ENCODE measurements at regions not wholly inside any gene's neighbourhood (a gene's known extent, or its start where the extent isn't known, plus 50 kb on each side); places are given as distances from the start of the nearest gene placed in this dataset.

DNA sequence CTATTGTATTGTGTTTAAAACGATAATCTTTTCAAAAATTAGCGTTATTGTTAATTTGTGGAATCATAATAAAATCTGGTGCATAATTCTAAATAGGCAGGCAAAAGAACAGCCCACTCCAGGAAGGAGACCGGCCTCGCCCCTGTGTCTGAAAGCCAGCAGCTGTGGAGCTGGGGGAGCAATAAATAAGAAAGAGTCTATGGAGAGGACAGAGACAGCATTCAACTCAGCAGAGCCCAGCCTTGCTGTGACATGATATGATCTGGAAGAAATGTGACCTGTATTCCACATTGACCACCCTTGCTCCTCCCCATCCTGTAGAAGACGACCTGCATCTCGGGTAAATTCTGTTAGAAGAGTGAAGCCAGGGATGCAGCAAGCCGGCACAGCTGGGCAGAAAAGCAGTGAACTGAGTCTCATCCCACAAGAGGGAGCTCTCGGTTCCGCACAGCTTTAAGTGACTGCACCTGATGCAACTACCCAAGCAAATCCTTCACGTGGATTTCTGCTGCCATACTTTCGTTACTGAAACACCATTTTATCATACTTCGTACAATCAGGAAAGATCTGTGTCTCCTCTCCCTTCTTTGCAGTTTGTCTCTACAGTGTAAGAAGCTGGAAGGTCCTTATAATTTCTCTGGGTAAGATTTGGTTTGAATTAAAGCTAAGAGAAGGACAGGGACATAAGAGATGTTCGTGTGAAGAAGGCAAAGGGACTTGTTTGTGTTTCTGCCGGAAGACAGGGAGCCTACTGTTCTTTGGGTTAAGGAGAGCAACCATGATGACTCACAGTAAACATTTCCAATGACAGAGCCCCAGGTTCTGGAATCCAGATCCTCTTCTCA lies 427.1 kb downstream of the GPAM start:
- DNase-seq (ENCODE audit: insufficient read length, low spot score) (no peak), FAIRE-seq (no peak)
- no peak for TF ChIP-seq SPI1 (IDR thresholded peaks at IDR 0.05; ENCODE audit: low read depth, low read length)
- TF ChIP-seq PAX5 (IDR thresholded peaks at IDR 0.05; ENCODE audit: insufficient read depth, low read length, severe bottlenecking) = no peak
- no peak for TF ChIP-seq POLR2A (IDR thresholded peaks at IDR 0.05; ENCODE audit: low read depth, low read length)
- no peak for TF ChIP-seq POU2F2 (IDR thresholded peaks at IDR 0.05; ENCODE audit: low read depth, low read length)
- no peak for TF ChIP-seq TAF1 (IDR thresholded peaks at IDR 0.05; ENCODE audit: low read depth, low read length)
- TF ChIP-seq POLR2AphosphoS5 (IDR thresholded peaks at IDR 0.05; ENCODE audit: low read depth, low read length) = no peak

DNA sequence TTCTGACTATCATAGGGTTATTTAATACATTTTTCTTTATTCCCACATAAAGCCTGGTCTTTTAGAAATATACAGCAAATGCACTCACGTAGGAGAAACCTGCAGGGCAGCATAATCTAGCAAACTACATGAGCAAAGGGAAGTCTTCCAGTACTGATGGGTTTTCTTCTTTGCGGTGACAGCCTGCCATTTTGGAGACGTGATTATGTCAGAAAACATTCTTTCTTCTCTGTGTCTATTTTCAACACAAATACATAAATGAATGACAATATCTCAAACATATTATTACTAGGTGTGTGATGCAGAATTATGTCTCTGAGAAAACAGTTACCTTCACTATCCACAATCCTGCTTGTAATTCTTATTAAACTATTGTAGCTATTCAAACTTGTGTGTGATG lies 425.0 kb downstream of the GPAM start:
- FAIRE-seq (no peak), DNase-seq (ENCODE audit: insufficient read length, low spot score) (no peak)
- TF ChIP-seq POLR2A (IDR thresholded peaks at IDR 0.05; ENCODE audit: low read depth, low read length) = no peak
- TF ChIP-seq SPI1 (IDR thresholded peaks at IDR 0.05; ENCODE audit: low read depth, low read length) = no peak
- no peak for TF ChIP-seq POLR2AphosphoS5 (IDR thresholded peaks at IDR 0.05; ENCODE audit: low read depth, low read length)
- no peak for TF ChIP-seq POU2F2 (IDR thresholded peaks at IDR 0.05; ENCODE audit: low read depth, low read length)
- no peak for TF ChIP-seq TAF1 (IDR thresholded peaks at IDR 0.05; ENCODE audit: low read depth, low read length)
- no peak for TF ChIP-seq PAX5 (IDR thresholded peaks at IDR 0.05; ENCODE audit: insufficient read depth, low read length, severe bottlenecking)

- DNase-seq (ENCODE audit: insufficient read length, low spot score) (no peak), FAIRE-seq (no peak)
- TF ChIP-seq POLR2A (IDR thresholded peaks at IDR 0.05; ENCODE audit: low read depth, low read length) = no peak
These were observed 421.5 kb downstream of the GPAM start for GRCh38 chr10:111762114-111762513.

DNA sequence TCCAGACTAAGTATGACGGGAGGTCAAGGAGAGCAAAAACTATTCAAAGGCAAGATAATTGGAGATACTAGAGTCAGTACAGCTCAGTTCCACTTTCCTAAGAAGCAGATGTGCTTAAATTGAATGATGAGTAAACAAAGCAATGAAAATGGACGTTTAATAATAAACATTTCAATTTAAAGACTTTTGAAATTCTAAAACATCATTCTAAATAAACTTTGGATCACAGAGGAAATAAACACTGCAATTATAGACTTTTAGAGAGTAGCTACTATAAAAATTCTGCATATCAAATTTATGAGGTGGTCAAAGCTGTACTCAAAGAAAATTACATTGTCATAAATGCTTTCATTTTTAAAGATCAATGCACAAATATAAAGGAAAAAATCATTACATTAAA lies 418.3 kb downstream of the GPAM start:
- no peak for FAIRE-seq
- TF ChIP-seq POLR2A (IDR thresholded peaks at IDR 0.05; ENCODE audit: low read depth, low read length) (no peak), TAF1 (IDR thresholded peaks at IDR 0.05; ENCODE audit: low read depth, low read length) (no peak), POLR2AphosphoS5 (IDR thresholded peaks at IDR 0.05; ENCODE audit: low read depth, low read length) (no peak), POU2F2 (IDR thresholded peaks at IDR 0.05; ENCODE audit: low read depth, low read length) (no peak), SPI1 (IDR thresholded peaks at IDR 0.05; ENCODE audit: low read depth, low read length) (no peak), PAX5 (IDR thresholded peaks at IDR 0.05; ENCODE audit: insufficient read depth, low read length, severe bottlenecking) (no peak)
- no peak for DNase-seq (ENCODE audit: insufficient read length, low spot score)

GRCh38 chr10:111766464-111766863 lies 417.1 kb downstream of the GPAM start:
- no peak for FAIRE-seq
- DNase-seq (ENCODE audit: insufficient read length, low spot score) = no peak
- TF ChIP-seq POLR2A (IDR thresholded peaks at IDR 0.05; ENCODE audit: low read depth, low read length) = no peak

GRCh38 chr10:111767661-111768060 lies 415.9 kb downstream of the GPAM start:
- TF ChIP-seq TAF1 (IDR thresholded peaks at IDR 0.05; ENCODE audit: low read depth, low read length) (no peak), POLR2A (IDR thresholded peaks at IDR 0.05; ENCODE audit: low read depth, low read length) (no peak), PAX5 (IDR thresholded peaks at IDR 0.05; ENCODE audit: insufficient read depth, low read length, severe bottlenecking) (no peak), POU2F2 (IDR thresholded peaks at IDR 0.05; ENCODE audit: low read depth, low read length) (no peak), POLR2AphosphoS5 (IDR thresholded peaks at IDR 0.05; ENCODE audit: low read depth, low read length) (no peak), SPI1 (IDR thresholded peaks at IDR 0.05; ENCODE audit: low read depth, low read length) (no peak)
- DNase-seq (ENCODE audit: insufficient read length, low spot score) (no peak), FAIRE-seq (no peak)

DNA sequence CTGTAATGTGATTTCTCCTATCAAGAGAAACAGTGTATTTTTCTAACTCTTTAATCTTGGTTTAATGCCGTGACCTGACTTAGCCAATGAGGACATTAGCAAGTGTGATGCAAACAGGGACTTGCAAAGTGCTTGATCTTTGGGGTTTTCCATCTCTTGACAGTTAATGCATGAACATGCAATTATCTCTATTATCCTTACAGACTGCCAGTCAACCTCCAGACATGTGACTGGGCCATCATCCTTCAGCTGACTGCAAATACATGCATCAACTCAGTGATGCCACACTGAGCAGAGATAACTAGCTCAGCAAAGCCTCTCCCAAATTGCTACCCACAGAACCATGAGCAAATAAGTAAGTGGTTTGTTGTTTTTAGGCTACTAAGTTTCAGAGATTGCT lies 409.6 kb downstream of the GPAM start:
- no peak for TF ChIP-seq SPI1 (IDR thresholded peaks at IDR 0.05; ENCODE audit: low read depth, low read length)
- TF ChIP-seq POLR2AphosphoS5 (IDR thresholded peaks at IDR 0.05; ENCODE audit: low read depth, low read length) = no peak
- no peak for TF ChIP-seq TAF1 (IDR thresholded peaks at IDR 0.05; ENCODE audit: low read depth, low read length)
- FAIRE-seq = no peak
- DNase-seq (ENCODE audit: insufficient read length, low spot score) = no peak

DNA sequence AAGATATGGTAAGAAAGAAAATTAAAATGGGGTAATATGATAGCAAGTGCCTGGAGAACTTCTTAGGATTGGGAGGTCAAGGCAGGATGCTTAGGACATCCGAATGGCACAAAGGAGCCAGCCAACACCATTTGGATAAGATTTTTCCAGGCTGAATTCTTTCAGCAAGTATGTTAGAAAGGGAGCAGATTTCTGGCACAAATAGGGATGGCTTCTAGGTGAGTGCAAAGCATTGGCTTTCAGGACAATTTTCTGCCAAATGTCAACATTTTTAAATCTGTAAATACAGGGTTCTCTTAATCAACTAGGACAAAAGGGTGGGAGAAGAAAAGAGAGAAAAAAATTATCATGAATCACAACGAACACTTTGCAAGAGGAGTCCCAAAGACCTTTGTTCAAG lies 409.1 kb downstream of the GPAM start:
- TF ChIP-seq TAF1 (IDR thresholded peaks at IDR 0.05; ENCODE audit: low read depth, low read length) (no peak), POU2F2 (IDR thresholded peaks at IDR 0.05; ENCODE audit: low read depth, low read length) (no peak), POLR2AphosphoS5 (IDR thresholded peaks at IDR 0.05; ENCODE audit: low read depth, low read length) (no peak), SPI1 (IDR thresholded peaks at IDR 0.05; ENCODE audit: low read depth, low read length) (no peak)
- DNase-seq (ENCODE audit: insufficient read length, low spot score) (no peak), FAIRE-seq (no peak)

- FAIRE-seq = no peak
- TF ChIP-seq PAX5 (IDR thresholded peaks at IDR 0.05; ENCODE audit: insufficient read depth, low read length, severe bottlenecking) (no peak), TAF1 (IDR thresholded peaks at IDR 0.05; ENCODE audit: low read depth, low read length) (no peak), SPI1 (IDR thresholded peaks at IDR 0.05; ENCODE audit: low read depth, low read length) (no peak), POLR2AphosphoS5 (IDR thresholded peaks at IDR 0.05; ENCODE audit: low read depth, low read length) (no peak), POU2F2 (IDR thresholded peaks at IDR 0.05; ENCODE audit: low read depth, low read length) (no peak), POLR2A (IDR thresholded peaks at IDR 0.05; ENCODE audit: low read depth, low read length) (no peak)
- no peak for DNase-seq (ENCODE audit: insufficient read length, low spot score)
These were observed 399.1 kb downstream of the GPAM start for GRCh38 chr10:111784436-111784835.

- FAIRE-seq (no peak), DNase-seq (ENCODE audit: insufficient read length, low spot score) (no peak)
- no peak for TF ChIP-seq POLR2AphosphoS5 (IDR thresholded peaks at IDR 0.05; ENCODE audit: low read depth, low read length)
- TF ChIP-seq PAX5 (IDR thresholded peaks at IDR 0.05; ENCODE audit: insufficient read depth, low read length, severe bottlenecking) = no peak
- TF ChIP-seq POU2F2 (IDR thresholded peaks at IDR 0.05; ENCODE audit: low read depth, low read length) = no peak
- no peak for TF ChIP-seq TAF1 (IDR thresholded peaks at IDR 0.05; ENCODE audit: low read depth, low read length)
- TF ChIP-seq POLR2A (IDR thresholded peaks at IDR 0.05; ENCODE audit: low read depth, low read length) = no peak
- TF ChIP-seq SPI1 (IDR thresholded peaks at IDR 0.05; ENCODE audit: low read depth, low read length) = no peak
These were observed 398.6 kb downstream of the GPAM start for GRCh38 chr10:111784946-111785465.

Data from GM12891 (cell line).